GM04503 (cell line): ENCODE measurements at regions not wholly inside any gene's neighbourhood (a gene's known extent, or its start where the extent isn't known, plus 50 kb on each side); places are given as distances from the start of the nearest gene placed in this dataset.
"Not testable (repeated sequence)": the region's sequence is repeated elsewhere in the genome, so short reads cannot be mapped to it uniquely, and the experiment has no call there.

Experiments used
- DNase-seq: peaks from one replicate; pipeline ENCODE4 v3.0.0-alpha.2; 2012; ENCODE audit warnings: low read depth

GRCh38 chr3:16053794-16054193 is 120.7 kb upstream of the GALNT15 start:
- DNase-seq, result no peak

DNA sequence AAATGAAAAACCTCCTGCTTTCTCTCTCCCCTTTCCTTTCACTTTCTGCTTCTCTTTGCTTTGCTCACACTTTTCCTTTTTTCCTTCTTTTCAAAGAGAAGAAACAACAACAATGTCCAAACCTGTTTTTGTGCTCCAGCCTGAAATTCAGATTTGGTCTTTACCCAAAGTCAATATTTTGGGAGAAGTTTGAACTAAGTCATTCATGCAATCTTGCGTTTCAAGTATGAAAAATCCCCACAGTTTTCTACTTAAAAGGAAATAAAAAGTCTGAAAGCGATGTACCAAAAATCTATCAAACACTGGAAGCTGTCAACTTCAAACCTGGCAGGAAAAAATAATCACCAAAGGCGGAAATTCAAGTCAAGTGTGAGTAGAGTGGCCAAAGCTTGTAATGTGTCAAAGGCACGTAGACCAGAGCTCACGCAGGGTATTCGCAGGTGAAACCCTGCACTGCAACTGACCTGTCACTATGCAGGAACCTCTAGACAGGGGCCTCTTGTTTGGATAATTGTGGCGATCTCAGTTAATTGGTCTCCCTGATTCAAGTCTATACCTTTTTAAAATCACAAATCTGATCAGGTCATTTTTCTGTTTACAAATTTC is 118.8 kb upstream of the GALNT15 start:
- no peak for DNase-seq

DNA sequence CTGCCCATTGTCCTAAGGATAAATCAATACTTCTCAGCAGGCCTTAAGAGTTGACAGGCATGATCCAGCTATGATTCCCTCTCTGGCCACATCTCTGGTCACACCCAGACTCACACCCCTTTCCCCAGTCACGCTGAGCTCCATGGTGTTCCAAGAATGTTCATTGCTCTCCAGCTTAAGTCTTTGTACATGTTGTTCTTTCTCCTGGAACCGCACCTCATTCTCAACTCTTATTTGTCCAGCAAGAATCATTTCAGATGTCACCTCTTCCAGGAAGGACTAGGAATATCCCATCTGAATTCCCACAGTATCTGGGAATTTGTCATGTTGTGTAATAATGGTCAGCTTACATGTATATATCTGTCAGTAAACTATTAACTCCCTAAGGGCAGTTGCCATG is 118.3 kb upstream of the GALNT15 start:
- no peak for DNase-seq

DNA sequence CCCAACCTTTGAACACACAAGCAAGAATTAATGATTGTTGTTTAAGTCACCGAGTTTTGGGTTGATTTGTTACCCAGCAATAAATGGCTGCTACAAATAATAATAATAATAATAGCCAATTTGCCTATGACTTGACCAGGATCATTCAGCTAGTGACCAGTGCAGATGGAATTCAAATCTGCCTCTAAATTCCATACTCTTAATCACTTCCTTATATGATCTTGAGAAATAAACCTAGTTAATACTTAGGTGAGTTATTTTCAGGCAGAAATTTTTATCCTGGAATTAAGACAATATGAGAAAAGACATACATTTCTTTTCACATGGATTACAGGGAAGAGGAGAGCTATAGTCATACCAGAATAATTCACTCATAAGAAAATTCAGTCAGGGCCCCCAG is 116.0 kb upstream of the GALNT15 start:
- no peak for DNase-seq

DNA sequence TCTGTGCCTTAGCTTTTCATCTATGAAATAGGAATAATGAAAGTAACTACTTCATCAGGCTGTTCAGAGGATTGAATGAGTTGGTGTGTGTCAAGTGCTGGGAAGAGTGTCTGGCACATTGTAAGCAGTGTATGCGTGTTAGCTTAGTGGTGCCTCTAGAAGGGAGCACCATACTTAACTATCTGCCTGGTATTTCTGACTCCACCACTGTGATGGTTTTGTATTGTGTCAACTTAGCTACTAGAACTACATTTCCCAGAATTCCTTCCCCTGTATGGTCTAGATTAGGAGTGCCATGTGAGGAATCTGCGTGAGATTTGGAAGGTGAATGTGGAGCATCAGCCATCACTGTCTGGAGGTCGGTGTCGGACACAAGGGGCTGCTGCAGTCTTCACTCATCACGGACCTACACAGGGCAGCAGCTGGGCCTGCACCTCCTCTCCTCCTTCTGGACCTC is 115.4 kb upstream of the GALNT15 start:
- no peak for DNase-seq

DNA sequence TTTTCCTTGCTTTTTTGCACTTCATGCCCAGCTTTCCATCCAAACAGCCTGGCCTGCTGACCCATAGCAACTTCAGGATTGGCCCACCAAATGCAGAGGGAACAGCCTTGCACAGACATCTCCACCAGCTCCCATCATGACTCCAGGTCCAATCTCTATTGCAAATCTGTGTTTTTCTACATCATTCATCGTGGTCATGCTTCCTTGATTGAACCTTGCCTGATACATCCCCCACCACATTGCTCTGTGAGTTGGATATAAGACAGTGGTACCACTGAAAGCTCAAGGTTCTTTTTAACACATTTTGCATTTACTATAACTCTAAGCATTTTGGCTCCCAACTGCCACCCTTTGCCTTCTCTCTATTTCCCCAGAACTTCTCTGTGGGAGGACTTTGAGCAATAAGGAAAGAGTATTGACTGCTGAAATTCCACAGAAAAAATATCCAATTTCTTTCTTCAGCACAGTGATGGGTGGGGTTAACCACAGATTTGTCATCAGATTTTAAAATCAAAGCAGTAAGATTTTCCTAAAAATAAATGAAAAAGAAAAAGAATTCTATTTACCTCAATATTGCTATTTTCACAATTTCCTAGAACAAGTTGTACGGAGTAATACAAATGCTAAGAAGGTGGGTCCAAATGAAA is 114.6 kb upstream of the GALNT15 start:
- no peak for DNase-seq

DNA sequence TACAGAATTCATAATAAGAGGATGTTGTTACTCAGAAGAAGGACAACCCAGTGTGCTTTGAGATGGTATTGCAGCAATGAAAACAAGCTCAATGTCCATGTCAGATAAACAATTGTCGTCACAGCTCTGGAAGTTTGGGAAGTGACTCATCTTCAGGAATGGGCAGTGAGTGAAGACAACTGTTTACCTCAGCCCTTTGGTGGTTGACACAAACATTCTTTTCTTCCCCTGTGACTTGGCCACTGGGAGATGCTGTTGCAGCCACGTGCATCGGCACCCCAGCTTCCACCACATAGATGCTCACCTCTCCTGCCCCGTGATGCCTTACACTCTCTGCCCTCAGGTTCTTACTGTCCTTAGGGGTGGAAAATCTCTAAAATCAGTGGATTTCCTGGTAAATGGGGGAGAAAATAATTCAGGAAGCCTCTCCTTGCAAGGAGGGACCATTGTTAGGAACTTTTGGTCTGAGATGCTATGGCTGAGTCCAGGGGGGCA is 114.1 kb upstream of the GALNT15 start:
- peak; percentile 100 for DNase-seq

DNA sequence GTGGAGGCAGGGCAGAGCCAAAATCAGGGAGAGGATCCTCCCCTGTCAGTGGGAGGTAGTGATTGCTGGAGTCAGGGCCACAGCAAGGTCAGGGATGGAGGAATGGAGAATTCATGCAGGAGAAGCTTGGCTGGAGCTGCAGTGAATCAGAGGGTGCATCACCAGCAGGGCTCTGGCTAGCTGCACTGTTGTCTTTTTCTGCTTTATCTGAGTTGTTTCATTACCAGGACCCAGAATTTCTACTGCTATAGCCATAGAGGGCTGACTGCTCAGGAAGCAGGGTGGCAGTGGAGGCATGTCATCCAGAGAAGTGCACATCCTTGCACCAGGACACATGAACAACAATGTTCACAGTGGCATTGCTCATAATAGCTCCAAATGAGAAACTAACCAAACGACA is 113.5 kb upstream of the GALNT15 start:
- DNase-seq, result peak; percentile 80

- DNase-seq, result no peak
Measured at GRCh38 chr3:16061491-16061890, 113.0 kb upstream of the GALNT15 start.

DNA sequence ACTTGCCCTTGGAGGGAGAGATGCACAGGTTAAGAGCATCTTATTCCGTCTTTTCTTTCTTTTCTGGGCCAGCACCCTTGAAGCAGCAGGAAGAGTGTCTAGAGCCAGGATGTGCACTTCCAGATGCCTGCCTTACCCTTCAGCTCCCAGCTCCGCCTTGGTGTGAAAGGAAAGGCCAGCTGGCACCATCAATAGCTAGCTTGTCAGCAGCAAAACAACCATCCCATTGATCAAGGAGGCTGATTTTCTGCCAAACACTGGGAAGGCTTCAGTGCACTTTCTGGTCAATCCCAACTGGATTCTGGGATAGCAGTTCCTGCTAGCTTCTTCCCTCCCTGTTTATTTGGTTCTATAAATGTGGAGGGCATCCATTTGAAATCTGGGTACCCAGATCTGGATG is 110.9 kb upstream of the GALNT15 start:
- DNase-seq, result no peak

DNA sequence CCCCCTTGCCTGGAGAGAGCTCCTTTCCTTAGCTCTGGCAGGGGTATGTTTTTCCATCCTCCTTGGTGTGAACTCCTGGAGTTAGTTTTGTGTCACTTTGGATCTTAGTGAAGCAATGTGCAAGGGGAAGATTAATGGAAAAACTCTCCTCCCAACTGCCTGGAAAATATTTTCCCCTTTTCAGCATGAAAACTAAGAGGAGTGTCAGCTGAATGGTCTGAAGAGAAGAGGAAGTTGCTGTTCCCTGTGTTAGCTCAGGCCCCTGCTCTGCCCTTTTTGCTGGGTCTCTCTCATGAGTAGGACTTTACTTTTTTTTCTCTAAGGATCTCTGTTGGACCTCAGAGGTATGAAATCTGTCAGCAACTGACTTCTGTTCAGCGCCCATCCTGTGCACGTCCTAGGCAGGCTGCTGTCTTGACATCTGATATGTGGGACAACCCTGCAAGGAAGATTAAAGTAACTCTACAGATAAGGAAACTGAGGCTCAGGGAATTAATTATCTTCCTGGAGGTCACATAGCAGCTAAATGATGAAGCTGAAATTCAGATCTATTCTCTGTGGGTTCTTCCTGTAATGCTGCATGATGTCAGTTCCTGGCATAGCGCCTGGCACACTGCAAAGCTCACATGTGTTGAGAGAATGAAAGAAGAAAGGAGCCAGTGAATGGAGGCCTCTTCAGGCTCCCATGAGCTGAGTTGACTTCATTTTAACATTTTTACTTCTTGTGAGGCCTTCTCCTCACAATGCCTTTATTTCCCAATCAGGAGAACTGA is 109.7 kb upstream of the GALNT15 start:
- DNase-seq, result peak; percentile 93

DNA sequence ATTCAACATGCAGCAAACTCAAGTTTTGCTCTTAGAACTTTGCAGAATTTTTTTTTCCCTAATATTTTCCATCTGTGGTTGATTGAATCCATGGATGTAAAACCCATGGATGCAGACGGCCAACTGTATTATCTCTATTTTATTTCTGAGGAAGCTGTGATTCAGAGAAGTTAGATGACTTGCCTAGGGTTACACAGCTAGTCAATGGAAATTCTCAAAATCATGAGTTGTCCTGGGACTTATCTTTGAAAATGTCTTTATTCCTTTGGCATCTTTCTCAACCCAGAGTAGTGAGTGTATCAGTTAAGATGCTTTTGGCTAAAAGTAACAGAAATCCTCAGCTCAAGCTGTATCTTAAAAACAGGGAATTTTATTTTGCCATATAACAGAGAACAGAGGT is 107.9 kb upstream of the GALNT15 start:
- DNase-seq, result no peak

DNA sequence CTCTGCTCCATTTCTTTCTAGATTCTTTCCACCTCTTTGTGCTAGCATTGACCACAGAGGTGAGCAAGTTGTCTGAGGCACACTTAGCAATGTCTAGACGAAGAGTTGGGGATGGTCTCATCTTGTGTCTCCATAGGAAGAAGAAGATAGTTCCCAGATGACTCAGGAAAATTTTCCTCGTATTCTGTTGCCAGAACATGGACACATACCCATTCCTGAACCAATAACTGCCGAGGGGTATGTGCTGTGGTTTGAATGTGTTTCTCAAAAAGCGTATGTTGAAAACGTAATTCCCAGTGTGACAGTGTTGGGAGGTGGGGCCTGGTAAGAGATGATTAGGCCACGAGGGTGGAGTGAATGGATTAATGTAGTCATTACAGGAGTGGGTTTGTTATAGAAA is 107.5 kb upstream of the GALNT15 start:
- peak; percentile 94 for DNase-seq

DNA sequence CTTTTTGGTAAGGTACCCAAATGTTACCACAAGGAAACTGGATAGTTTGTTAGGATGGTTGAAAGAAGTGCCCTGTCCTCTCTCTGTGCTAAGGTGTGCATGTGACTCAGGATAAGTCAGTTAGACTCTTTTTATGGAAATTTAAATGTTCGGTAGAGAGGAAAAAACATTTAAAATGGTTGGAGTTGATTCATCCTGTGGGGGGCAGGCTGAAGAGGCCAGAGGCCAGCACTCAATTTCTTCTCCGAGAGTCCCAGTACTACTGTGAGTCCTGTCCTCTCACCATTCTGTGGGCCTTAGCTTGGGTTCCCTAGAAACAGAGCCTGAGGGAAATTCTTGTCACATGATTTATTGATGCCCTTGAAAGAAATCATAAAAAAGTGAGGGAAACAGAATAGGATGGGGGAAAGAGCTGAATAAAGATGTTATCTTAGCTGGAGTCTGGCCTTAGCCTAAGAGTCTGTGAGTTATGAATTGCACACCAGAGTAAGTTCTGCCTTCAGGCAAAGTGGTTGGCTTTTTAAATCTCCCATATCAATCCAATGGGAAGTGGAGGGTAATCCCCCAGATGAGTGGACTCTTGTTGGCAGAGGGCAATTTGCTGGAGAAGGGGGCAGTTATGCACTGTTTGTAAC is 106.5 kb upstream of the GALNT15 start:
- peak; percentile 84 for DNase-seq

DNA sequence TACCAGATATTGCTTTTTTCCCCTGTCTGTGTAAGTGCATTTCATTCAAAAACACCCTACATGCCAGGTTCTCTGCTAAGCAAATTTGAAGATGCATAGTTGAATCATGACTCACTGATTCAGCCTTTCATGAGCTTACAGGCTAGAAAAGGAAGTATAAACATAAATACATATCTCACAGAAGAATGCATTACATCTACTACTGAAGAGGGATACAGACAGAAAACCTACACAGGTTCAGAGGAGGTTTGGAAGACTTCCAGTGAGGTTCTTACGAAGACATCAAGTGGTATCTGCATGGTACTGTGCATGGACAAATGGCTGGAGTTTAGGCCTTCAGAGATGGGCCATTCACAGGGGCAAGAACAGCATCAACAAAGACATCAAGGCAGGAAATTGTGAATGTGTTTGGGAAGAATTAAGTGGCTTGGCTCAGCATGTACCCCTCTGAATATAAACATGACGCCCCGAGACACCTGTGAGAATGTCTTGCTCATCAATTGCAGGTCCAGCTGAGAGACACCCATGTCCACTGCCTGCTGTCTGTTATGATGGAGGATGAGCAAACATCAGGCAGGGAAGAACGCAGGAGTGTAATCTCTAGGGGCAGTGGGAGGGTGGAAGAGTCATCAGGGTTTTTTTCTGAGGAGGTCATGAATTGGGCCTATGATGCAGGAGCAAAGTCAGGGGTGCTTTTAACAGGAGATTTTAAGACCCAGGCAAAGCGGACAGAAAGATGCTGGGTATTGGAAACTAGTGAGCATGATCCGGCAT is 105.1 kb upstream of the GALNT15 start:
- DNase-seq, result peak; percentile 84

- DNase-seq, result no peak
Measured at GRCh38 chr3:16070707-16071106, 103.8 kb upstream of the GALNT15 start.

DNA sequence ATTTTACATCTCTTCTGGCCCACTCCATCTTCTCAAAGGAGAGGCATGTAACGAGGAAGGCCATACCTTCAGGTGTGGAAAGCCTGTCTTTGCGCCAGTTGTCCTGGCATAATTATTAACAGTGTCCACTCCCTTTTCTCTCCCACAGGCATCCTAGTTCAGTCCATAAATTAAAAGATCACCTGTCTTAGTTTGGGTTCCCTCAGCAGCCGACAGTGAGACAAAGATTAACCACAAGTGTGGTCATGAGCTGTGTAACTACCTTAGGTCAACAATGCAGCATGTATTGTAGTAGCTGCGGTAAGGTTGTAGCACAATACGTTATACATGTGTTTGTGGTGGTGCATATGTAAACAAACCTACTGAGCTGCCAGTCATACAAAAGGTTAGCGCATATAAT is 103.3 kb upstream of the GALNT15 start:
- DNase-seq, result no peak

DNA sequence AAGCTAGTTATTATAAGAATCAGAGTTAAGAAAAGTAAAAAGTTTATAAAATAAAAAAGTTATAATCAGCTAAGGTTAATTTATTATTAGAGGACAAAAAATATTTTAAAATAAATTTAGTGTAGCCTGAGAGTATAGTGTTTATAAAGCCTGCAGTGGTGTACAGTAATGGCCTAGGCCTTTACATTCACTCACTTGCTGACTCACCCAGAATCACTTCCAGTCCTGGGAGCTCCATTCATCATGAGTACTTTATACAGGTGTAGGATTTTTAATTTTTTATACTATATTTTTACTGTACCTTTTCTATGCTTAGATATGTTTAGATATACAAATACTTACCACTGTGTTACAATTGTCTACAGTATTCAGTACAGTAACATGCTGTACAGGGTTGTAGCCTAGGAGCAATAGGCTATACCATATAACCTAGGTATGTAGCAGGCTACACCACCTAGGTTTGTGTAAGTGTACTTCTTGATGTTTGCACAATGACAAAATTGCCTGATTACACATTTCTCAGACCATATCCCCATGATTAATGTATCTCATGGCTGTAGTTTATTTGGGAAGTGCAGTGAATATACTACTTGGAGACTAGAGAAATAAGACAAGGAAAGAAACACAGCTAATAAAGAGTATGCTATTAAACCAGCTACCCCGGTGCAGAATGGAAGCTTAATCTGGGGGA is 101.9 kb upstream of the GALNT15 start:
- no peak for DNase-seq

DNA sequence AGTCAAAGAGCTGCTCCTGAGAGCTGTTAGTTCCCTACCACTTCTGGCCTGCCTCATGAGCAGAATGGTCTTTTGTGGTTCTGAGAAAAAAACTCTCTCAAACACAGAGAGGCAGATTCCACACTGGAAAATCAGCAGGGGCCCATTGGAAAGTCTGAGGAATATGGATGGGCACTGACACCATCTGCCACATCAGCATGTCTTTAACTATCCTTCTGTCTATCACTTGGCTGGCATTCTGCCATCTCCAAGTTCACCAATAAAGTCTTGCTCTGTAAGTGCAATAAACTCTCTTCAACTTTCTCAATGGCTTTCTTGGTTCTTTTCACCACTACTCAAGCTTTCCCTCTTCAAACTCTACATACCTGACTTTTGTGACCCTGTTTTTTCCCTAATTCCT is 101.3 kb upstream of the GALNT15 start:
- no peak for DNase-seq

DNA sequence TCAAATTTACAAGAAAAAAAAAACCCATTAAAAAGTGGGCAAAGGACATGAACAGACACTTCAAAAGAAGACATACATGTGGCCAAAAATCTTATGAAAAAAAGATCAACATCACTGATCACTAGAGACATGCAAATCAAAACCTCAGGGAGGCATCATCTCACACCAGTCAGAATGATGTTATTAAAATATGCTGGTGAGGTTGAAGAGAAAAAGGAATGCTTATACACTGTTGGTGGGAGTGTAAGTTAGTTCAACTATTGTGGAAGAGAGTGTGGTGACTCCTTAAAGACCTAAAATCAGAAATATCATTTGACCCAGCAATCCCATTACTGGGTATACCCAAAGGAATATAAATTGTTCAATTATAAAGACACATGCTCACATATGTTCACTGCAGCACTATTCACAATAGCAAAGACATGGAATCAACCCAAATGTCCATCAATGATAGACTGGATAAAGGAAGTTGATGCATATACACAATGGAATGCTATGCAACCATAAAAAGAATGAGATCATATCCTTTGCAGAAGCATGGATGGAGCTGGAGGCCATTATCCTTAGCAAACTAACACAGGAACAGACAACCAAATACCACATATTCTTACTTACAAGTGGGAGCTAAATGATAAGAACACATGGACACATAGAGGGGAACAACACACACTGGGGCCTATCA is 100.3 kb upstream of the GALNT15 start:
- DNase-seq, result not testable (repeated sequence)

DNA sequence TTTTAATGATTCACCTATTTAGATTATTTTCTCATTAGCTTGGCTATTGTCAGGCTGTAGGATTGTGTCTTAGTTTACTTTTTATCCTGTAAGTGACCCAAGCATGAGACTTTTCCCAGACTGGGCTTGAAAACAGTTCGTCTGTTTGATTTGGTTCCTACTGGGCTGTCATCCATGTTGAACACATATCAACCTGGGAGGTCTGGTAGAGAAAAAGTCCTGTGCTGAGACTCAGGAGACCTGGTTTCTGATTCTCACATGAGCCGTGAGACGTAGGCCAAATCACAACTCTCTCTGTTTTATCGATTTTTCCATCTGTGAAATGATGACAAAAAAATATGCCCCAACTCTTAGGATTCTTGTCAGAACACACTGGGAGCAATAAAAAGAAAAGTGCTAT is 98.8 kb upstream of the GALNT15 start:
- DNase-seq, result no peak
